K562 (cell line): ENCODE measurements at regions not wholly inside any gene's neighbourhood (a gene's known extent, or its start where the extent isn't known, plus 50 kb on each side); places are given as distances from the start of the nearest gene placed in this dataset.

Source experiments
- ATAC-seq: fragments of 200-7000 bp; cut with Tn5 transposase; 3 replicates; pipeline ENCODE4 v1.9.1; 2020; ENCODE audit warnings: moderate library complexity
- BruUV-seq: library from RNA; stranded (reverse); fragments of 400-500 nt; replicated peaks from 2 replicates; lab custom pipeline; 2021; lab: Mats Ljungman, UMichigan
- CTCF ChIA-PET: fragments of 300-600 bp; formaldehyde crosslinking; extraction: SDS; loops from one replicate; lab custom pipeline; 2021; ENCODE audit warnings: low intra/inter-chr PET ratio; lab: Yijun Ruan, JAX
- POLR2A ChIA-PET: fragments of 300-600, 350-650 bp; sonication (Branson Sonifier 250); formaldehyde crosslinking; extraction: SDS; loops from one replicate; lab custom pipeline; 2021; ENCODE audit warnings: antibody characterized with exemption, inconsistent platforms; lab: Yijun Ruan, JAX
- DNase-seq, 4 experiments: peaks; one replicate each; pipeline versions ENCODE4 v3.0.0 to v3.0.0-alpha.2; 2011 to 2018; ENCODE audit warnings: low spot score in 3 of 4, mixed read lengths in 3 of 4; ENCODE audit errors: extremely low read depth in 1 of 4
- FAIRE-seq: peaks from 2 replicates; lab custom pipeline; 2011; peaks lifted over from hg19 to GRCh38; lab: Jason Lieb, UNC
- H2AFZ ChIP-seq: 2 replicates; pipeline ENCODE4 v1.6.0; 2011; ENCODE audit warnings: low read depth, low read length, control low read depth, inconsistent platforms
- H3K27ac ChIP-seq: fragments of 200-600 bp; 3 replicates; pipeline ENCODE4 v1.8.0; 2011; ENCODE audit warnings: low read depth, mild to moderate bottlenecking, control low read depth, inconsistent platforms, low read length, moderate library complexity, mixed read lengths; ENCODE audit errors: extremely low read depth
- H3K27me3 ChIP-seq, 2 experiments: fragments of 300-600 bp in 1 of 2; 2 replicates in 1 of 2; 3 replicates in 1 of 2; pipeline versions ENCODE4 v1.6.0 to v1.8.0; 2011; ENCODE audit warnings: inconsistent platforms in 2 of 2, low read length in 2 of 2, mild to moderate bottlenecking in 1 of 2, mixed read lengths in 1 of 2, moderate library complexity in 1 of 2; ENCODE audit not compliant: control insufficient read depth in 2 of 2, insufficient read depth in 2 of 2
- H3K36me3 ChIP-seq: fragments of 300-600 bp; 3 replicates; pipeline ENCODE4 v1.8.0; 2011; ENCODE audit warnings: mild to moderate bottlenecking, low read length, inconsistent platforms; ENCODE audit not compliant: control insufficient read depth, insufficient read depth
- H3K4me1 ChIP-seq, 2 experiments: fragments of 200-600 bp in 1 of 2; replicated peaks in 1 of 2; 2 replicates in 1 of 2; 3 replicates in 1 of 2; pipeline versions ENCODE4 v1.5.1 to v1.8.0; 2011; ENCODE audit warnings: inconsistent platforms in 2 of 2, low read length in 2 of 2, mild to moderate bottlenecking in 1 of 2, mixed read lengths in 1 of 2, moderate library complexity in 1 of 2; ENCODE audit not compliant: control insufficient read depth in 2 of 2, insufficient read depth in 2 of 2
- H3K4me2 ChIP-seq: 2 replicates; pipeline ENCODE4 v1.6.1; 2011; ENCODE audit warnings: low read length, control low read depth, inconsistent platforms, mixed read lengths; ENCODE audit not compliant: insufficient read depth
- H3K4me3 ChIP-seq: fragments of 200-600 bp; sonication (generic), shearing (Covaris generic); 2 replicates; pipeline ENCODE4 v1.5.1; 2016; ENCODE audit warnings: control low read depth, inconsistent platforms
- H3K79me2 ChIP-seq: fragments of 200-600 bp; 3 replicates; pipeline ENCODE4 v1.8.0; 2011; ENCODE audit warnings: low read length, inconsistent platforms; ENCODE audit not compliant: control insufficient read depth, insufficient read depth
- H3K9ac ChIP-seq, 2 experiments: 2 replicates each; pipeline versions ENCODE4 v1.6.0 to v1.6.1; 2011; ENCODE audit warnings: low read depth in 2 of 2, low read length in 2 of 2, control low read depth in 1 of 2, inconsistent platforms in 1 of 2, mild to moderate bottlenecking in 1 of 2, mixed read lengths in 1 of 2; ENCODE audit not compliant: insufficient read depth in 1 of 2
- H3K9me1 ChIP-seq: one replicate; pipeline ENCODE4 v1.6.0; 2011; ENCODE audit warnings: inconsistent platforms, mild to moderate bottlenecking, low read length, moderate library complexity; ENCODE audit not compliant: control insufficient read depth, insufficient read depth
- H3K9me3 ChIP-seq: replicated peaks from 2 replicates; pipeline ENCODE4 v1.5.1; 2011; ENCODE audit warnings: low read depth, low read length, inconsistent platforms; ENCODE audit not compliant: control insufficient read depth, insufficient read depth
- H4K20me1 ChIP-seq: replicated peaks from 2 replicates; pipeline ENCODE4 v1.6.1; 2011; ENCODE audit warnings: low read length, inconsistent platforms, mixed read lengths; ENCODE audit not compliant: control insufficient read depth, insufficient read depth
- HMG20A ChIP-seq: fragments of 450-650 bp; formaldehyde crosslinking; conservative IDR thresholded peaks from 2 replicates; pipeline ENCODE4 v1.4.0; 2020; ENCODE audit warnings: mild to moderate bottlenecking, mixed read lengths
- HNRNPLL ChIP-seq: fragments of 200-400 bp; formaldehyde crosslinking; IDR thresholded peaks from 2 replicates; pipeline ENCODE4 v1.6.1; 2017; ENCODE audit warnings: low read length, low read depth, mild to moderate bottlenecking; ENCODE audit not compliant: poor library complexity, severe bottlenecking
- LEF1 ChIP-seq: fragments of 450-650 bp; IDR thresholded peaks from 2 replicates; pipeline ENCODE4 v1.6.1; 2016; ENCODE audit warnings: mild to moderate bottlenecking
- MCM7 ChIP-seq, 2 experiments: fragments of 450-650 bp; IDR thresholded peaks; 2 replicates each; pipeline ENCODE4 v1.6.1; 2016 to 2018
- ZNF785 ChIP-seq: fragments of 250-450 bp; sonication (Bioruptor Pico); IDR thresholded peaks from 2 replicates; pipeline ENCODE4 v1.4.0; 2020; ENCODE audit warnings: mild to moderate bottlenecking
- WGBS: fragments of 100-300 bp; shearing (Covaris generic); methylation state at CpG from one replicate; pipeline ENCODE4 v1.1.6; 2016; ENCODE audit warnings: low coverage, mixed read lengths; ENCODE audit not compliant: insufficient coverage; ENCODE audit errors: missing lambda C conversion rate; 5-methylcytosine and 5-hydroxymethylcytosine counted together
- in situ Hi-C: fragments of 300-500 bp; cut with MboI; formaldehyde crosslinking; loops from 4 replicates; pipeline ENCODE4 v1.15.0; 2018; ENCODE audit warnings: inconsistent platforms, mixed read lengths
- intact Hi-C: fragments of 100-400 bp; cut with micrococcal nuclease; formaldehyde crosslinking; loops from 2 replicates; pipeline ENCODE4 v1.14.2; 2022

- BruUV-seq: no TSS peak
- CTCF ChIA-PET: no interaction called here
- in situ Hi-C loops: loop anchor here (10.0 kb wide), 1 partner anchor 446 kb away; no protein-coding TSS in a partner anchor
Measured at GRCh38 chr2:235138339-235138738, 186.5 kb downstream of the SH3BP4 start.

GRCh38 chr2:235139956-235140800, 188.4 kb downstream of the SH3BP4 start:
- in situ Hi-C loops: loop anchor here (10.0 kb wide), 1 partner anchor 445 kb away; no protein-coding TSS in a partner anchor
- no peak for DNase-seq
- no peak for TF ChIP-seq HMG20A (CRISPR knock-in tag)
- TF ChIP-seq LEF1: no peak
- no peak for TF ChIP-seq HNRNPLL

More at GRCh38 chr2:235138339-235138738, 186.5 kb downstream of the SH3BP4 start:
- Histone ChIP-seq H3K9me3 (no peaks in the 10 kb centered on the region), H3K4me3 (no peak overlapping the region), H3K36me3 (no peaks in the 10 kb centered on the region), H3K79me2 (no peaks in the 10 kb centered on the region), H3K4me1 (no peaks in the 10 kb centered on the region), H3K9me1 (no peaks in the 10 kb centered on the region), H3K27me3 (peaks cover 0 to 18% of the 10 kb centered on the region in 2 experiments; a peak in 2 of 5 replicates), H3K4me2 (no peak overlapping the region), H3K9ac (no peak overlapping the region), H4K20me1 (no peaks in the 10 kb centered on the region), H2AFZ (no peak overlapping the region), H3K27ac (no peak overlapping the region)
- WGBS: under 1% methylated on average over 10 of the region's 10 CpGs
- intact Hi-C loops: loop anchor here (10.0 kb wide), 1 partner anchor 356 kb away; the partner anchor contains the start of gene AGAP1
- no peak for DNase-seq
- TF ChIP-seq MCM7 (IDR thresholded peaks at IDR 0.05) (no peak), ZNF785 (CRISPR knock-in tag) (no peak)
- ATAC-seq: no peak
- FAIRE-seq: no peak
- POLR2A ChIA-PET: no interaction called here

More at GRCh38 chr2:235139956-235140800, 188.4 kb downstream of the SH3BP4 start:
- Histone ChIP-seq H3K4me2 (no peak overlapping the region), H3K27ac (no peak overlapping the region), H3K9ac (no peak overlapping the region), H3K4me3 (no peak overlapping the region), H3K9me3 (no peaks in the 10 kb centered on the region), H3K27me3 (peaks cover 0 to 30% of the 10 kb centered on the region in 2 experiments; a peak in 2 of 5 replicates), H3K4me1 (no peaks in the 10 kb centered on the region), H3K36me3 (no peaks in the 10 kb centered on the region), H2AFZ (no peak overlapping the region), H3K79me2 (no peaks in the 10 kb centered on the region), H4K20me1 (no peaks in the 10 kb centered on the region), H3K9me1 (no peaks in the 10 kb centered on the region)
- FAIRE-seq (no peak), ATAC-seq (no peak)
- BruUV-seq: no TSS peak
- 0% methylated on average over 19 of the region's 19 CpGs for WGBS
- intact Hi-C loops: loop anchor here (10.0 kb wide), 1 partner anchor 355 kb away; the partner anchor contains the start of gene AGAP1
- POLR2A ChIA-PET: interaction anchor here (0.5 kb wide), 1 partner anchor 606 kb away, joined by 3 read pairs; no protein-coding TSS in a partner anchor
- CTCF ChIA-PET: no interaction called here
